ENCODE measurements at regions not wholly inside any gene's neighbourhood (a gene's known extent, or its start where the extent isn't known, plus 50 kb on each side); places are given as distances from the start of the nearest gene placed in this dataset.

DNA sequence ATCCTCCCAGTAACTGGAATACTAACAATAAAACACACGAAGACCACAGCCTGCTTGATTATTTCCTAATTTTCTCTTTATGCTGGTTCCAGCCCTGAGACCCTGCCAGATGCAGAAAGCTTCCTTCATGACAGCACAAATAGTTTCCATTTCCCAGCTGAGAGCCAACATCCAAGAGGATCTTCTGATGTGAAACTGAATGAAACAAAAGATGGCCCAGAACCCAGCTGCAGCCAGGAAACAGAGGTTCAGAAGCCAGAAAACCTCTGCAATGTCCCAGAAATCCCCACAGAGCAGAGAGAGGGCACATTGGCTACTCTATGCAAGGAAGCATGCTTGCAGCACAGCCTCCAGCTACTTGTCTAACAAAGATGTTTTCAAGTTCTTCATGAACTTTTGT lies 61.8 kb upstream of the PLEKHG1 start:
- no peaks in the 10 kb centered on the region for H3K36me3 Mint-ChIP-seq (ENCODE audit: low read depth)
- peaks cover 13% of the 10 kb centered on the region for H3K27me3 Mint-ChIP-seq
- no peak overlapping the region for H3K27ac Mint-ChIP-seq
- no peaks in the 10 kb centered on the region for H3K9me3 Mint-ChIP-seq
- H3K4me3 Mint-ChIP-seq = no peak overlapping the region
- ATAC-seq (no peak), DNase-seq (no peak)
- peaks cover 4% of the 10 kb centered on the region for H3K4me1 Mint-ChIP-seq

DNA sequence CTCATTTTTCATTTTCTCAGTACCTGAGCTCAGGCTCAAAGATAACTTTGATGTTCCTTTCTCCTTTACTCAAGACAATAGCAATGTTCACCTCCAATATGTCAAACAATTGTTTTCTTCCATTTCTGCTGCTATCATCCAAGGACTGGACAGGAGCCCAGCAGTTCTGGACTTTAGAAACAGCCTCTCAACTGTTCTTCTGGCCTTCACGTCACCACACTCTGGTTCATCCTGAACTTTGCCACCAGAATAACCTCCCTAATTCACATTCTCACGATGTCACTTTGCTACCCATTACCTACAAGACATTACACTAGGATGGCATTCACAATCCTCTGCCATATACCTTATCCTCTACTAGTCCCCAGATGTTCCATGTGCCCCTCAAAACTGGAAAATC lies 60.6 kb upstream of the PLEKHG1 start:
- ATAC-seq (no peak), DNase-seq (no peak)
- peak overlapping the region; percentile 17 for H3K27ac Mint-ChIP-seq
- no peaks in the 10 kb centered on the region for H3K9me3 Mint-ChIP-seq
- H3K4me1 Mint-ChIP-seq = peaks cover 7% of the 10 kb centered on the region
- H3K27me3 Mint-ChIP-seq = peaks cover 16% of the 10 kb centered on the region
- H3K36me3 Mint-ChIP-seq (ENCODE audit: low read depth) = no peaks in the 10 kb centered on the region
- H3K4me3 Mint-ChIP-seq = no peak overlapping the region

DNA sequence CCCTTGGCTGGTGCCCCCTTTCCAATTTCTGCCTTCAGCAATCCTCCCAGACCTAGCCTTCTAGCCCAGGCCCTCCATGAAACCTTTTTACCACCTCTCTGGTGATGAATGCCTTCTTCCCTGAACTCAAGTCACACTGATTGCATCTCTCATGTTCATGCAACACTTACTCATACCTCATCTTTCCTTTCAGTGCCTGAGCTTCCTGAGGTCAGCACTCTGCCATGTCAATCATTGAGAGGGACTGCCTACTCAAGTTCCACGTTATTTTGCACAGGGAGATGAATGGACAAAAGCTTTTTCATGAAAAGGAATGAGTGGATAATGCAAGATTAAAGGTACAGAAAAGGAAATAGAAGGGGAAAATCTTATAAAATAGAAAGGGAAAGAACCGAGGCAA lies 60.1 kb upstream of the PLEKHG1 start:
- H3K27ac Mint-ChIP-seq = peak overlapping the region; percentile 17
- no peak for DNase-seq
- H3K4me3 Mint-ChIP-seq = no peak overlapping the region
- peaks cover 16% of the 10 kb centered on the region for H3K27me3 Mint-ChIP-seq
- H3K4me1 Mint-ChIP-seq = peaks cover 10% of the 10 kb centered on the region
- H3K36me3 Mint-ChIP-seq (ENCODE audit: low read depth) = no peaks in the 10 kb centered on the region
- no peaks in the 10 kb centered on the region for H3K9me3 Mint-ChIP-seq
- peak; percentile 69 for ATAC-seq

DNA sequence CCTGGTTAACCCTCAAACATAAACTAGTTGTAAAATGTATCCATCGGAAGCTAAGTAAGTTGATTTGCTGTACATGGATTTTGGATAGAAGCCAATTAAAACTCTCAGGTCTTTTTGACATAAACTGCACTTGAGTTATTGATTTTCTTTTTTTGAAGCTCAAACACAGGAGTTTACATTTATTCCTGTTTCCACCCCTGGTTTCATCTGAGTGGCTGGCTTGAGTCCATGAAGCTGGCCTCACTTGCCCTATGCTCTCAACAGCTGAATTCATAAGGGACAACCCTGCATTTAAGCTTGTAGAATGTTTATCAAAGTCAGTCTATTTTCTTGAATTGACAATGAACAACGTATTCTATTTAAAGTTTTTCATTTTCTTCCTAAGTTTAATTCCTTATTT lies 58.1 kb upstream of the PLEKHG1 start:
- Mint-ChIP-seq H3K4me3 (no peak overlapping the region), H3K27me3 (peaks cover 23% of the 10 kb centered on the region), H3K27ac (no peak overlapping the region), H3K4me1 (peaks cover 18% of the 10 kb centered on the region), H3K9me3 (no peaks in the 10 kb centered on the region), H3K36me3 (ENCODE audit: low read depth) (no peaks in the 10 kb centered on the region)
- no peak for ATAC-seq
- DNase-seq = no peak

GRCh38 chr6:150543178-150543577 lies 56.5 kb upstream of the PLEKHG1 start:
- H3K27me3 Mint-ChIP-seq = peaks cover 37% of the 10 kb centered on the region
- DNase-seq = no peak
- H3K27ac Mint-ChIP-seq = no peak overlapping the region

DNA sequence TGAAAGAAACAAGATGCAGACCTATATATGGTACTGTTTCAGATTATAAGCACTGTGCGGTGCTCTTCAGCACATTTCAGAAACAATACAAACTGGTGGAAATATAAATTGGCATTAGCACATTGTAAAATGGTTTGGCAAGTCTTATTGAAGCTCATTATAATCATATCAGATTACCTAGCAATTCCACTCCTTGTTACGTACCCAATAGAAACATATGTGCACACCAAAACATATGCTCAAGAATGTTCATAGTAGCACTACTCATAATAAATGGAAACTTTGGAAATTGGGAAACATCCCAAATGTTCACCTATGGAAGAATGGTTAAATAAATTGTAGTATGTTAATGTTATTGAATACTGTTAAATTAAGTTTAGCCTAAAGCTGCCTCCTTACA lies 54.9 kb upstream of the PLEKHG1 start:
- Mint-ChIP-seq H3K4me3 (no peak overlapping the region), H3K27ac (no peak overlapping the region), H3K27me3 (peaks cover 32% of the 10 kb centered on the region), H3K4me1 (peaks cover 17% of the 10 kb centered on the region), H3K9me3 (no peaks in the 10 kb centered on the region), H3K36me3 (ENCODE audit: low read depth) (no peaks in the 10 kb centered on the region)
- ATAC-seq (no peak), DNase-seq (no peak)

More at GRCh38 chr6:150543178-150543577, 56.5 kb upstream of the PLEKHG1 start:
- H3K9me3 Mint-ChIP-seq = no peaks in the 10 kb centered on the region
- no peak for ATAC-seq
- no peak overlapping the region for H3K4me3 Mint-ChIP-seq
- H3K36me3 Mint-ChIP-seq (ENCODE audit: low read depth) = no peaks in the 10 kb centered on the region
- H3K4me1 Mint-ChIP-seq = peaks cover 21% of the 10 kb centered on the region

DNA sequence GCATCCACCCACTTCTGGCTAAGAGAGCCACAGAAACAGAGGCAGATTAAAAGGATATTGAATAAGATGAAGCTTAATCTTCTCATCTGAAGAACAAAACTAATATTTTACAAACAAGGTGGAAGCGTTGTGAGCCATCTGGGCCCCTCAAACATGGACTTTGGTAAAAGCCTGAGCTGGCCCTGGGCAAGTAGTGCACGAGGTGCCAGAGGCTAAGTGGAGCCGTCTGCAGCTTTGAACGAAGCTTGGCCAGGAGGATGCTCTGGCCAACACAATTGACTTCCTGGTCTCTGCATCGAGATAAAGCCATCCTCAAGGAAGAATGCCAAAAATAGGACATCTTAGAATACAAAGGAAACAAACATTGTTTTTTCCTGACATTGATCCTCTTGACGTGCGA lies 53.2 kb upstream of the PLEKHG1 start:
- Mint-ChIP-seq H3K4me3 (no peak overlapping the region), H3K27me3 (peaks cover 30% of the 10 kb centered on the region), H3K36me3 (ENCODE audit: low read depth) (no peaks in the 10 kb centered on the region), H3K4me1 (peaks cover 17% of the 10 kb centered on the region), H3K9me3 (no peaks in the 10 kb centered on the region), H3K27ac (no peak overlapping the region)
- DNase-seq (no peak), ATAC-seq (no peak)

DNA sequence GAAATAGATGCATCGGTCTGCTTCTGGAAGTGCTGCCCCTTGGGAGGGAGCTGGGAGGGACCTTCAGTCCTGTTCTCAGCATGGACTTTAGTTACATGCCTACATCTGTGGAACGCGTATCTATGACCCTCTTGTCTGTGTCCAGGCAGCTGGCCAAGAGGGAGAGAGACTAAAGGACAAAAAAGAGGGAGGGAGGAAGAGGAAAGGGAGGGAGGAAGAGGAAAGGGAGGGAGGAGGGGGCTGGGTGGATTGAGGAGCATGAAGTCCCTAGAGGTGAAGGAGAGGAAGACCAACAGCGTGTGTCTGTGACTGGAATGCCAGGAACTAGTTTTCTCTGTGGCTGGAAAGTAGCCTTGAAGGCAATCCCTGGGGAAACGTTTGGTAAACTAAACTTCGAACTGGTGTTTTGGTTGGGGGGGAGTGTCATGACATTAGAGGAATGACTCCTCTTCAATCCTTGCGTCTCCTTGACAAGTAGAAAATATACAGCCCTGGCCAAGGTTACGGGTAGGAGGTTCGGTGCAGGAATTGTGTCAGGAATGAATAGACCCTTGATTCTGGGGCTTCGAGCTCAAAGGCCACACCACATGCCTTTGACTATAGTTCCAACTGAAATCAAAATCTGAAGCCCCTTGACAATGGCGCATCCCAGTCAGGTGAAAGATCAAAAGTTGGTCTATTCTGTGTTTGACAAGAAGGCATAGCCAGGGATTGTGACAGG lies 52.0 kb upstream of the PLEKHG1 start:
- Mint-ChIP-seq H3K27ac (no peak overlapping the region), H3K9me3 (no peaks in the 10 kb centered on the region), H3K36me3 (ENCODE audit: low read depth) (no peaks in the 10 kb centered on the region), H3K4me1 (peaks cover 17% of the 10 kb centered on the region), H3K27me3 (peaks cover 33% of the 10 kb centered on the region), H3K4me3 (no peak overlapping the region)
- ATAC-seq = no peak
- no peak for DNase-seq

DNA sequence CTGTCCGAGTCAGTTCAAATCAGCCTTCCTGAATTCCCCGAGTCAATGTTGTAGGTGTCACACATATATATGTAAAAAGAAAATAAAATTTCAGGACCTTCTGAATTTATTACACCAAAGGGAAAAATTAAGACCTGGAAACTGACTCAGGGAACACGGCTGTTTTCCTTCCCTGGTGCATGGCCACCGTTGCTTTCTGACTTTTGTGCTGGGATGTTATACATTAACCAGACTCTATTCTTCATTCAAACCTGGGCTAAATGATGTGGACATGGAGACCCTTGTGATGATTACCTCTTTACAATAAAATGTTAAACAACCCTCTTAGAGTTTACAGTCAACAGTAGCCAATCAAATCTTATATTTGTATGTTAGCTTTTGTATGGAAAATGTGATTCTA lies 51.4 kb upstream of the PLEKHG1 start:
- Mint-ChIP-seq H3K4me3 (no peak overlapping the region), H3K27me3 (peaks cover 30% of the 10 kb centered on the region), H3K36me3 (ENCODE audit: low read depth) (no peaks in the 10 kb centered on the region), H3K27ac (no peak overlapping the region), H3K4me1 (peaks cover 17% of the 10 kb centered on the region), H3K9me3 (no peaks in the 10 kb centered on the region)
- no peak for DNase-seq
- no peak for ATAC-seq

- peaks cover 15% of the 10 kb centered on the region for H3K4me1 Mint-ChIP-seq
- no peak for ATAC-seq
Observed at GRCh38 chr6:150549007-150549406, 50.7 kb upstream of the PLEKHG1 start.

DNA sequence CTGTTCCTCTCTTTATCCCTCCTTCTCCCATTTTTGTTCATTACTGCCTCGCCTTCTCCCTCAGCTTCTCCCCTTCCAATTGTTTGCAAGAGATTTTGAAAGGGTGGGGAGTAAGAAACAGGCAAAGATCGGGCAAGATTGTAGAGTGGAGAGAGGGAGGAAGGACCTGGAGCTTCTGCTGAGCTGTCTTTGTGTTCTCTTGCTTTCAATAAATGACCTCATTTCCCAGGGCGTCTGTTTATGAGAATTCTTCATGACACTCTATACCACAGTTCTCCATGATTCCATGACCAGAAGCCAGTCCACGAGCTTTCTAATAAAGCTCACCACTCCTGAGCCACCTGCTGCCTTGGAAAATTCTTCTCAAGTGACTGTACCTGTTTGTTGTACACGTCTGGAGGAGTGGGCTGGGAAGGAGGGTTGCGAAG lies 50.0 kb upstream of the PLEKHG1 start:
- Mint-ChIP-seq H3K9me3 (no peaks in the 10 kb centered on the region), H3K36me3 (ENCODE audit: low read depth) (no peaks in the 10 kb centered on the region), H3K4me3 (no peak overlapping the region), H3K27me3 (peaks cover 29% of the 10 kb centered on the region), H3K4me1 (peaks cover 11% of the 10 kb centered on the region), H3K27ac (no peak overlapping the region)
- ATAC-seq (no peak), DNase-seq (no peak)

More at GRCh38 chr6:150549007-150549406, 50.7 kb upstream of the PLEKHG1 start:
- no peaks in the 10 kb centered on the region for H3K9me3 Mint-ChIP-seq
- H3K4me3 Mint-ChIP-seq = no peak overlapping the region
- no peak overlapping the region for H3K27ac Mint-ChIP-seq
- H3K27me3 Mint-ChIP-seq = peaks cover 29% of the 10 kb centered on the region
- H3K36me3 Mint-ChIP-seq (ENCODE audit: low read depth) = no peaks in the 10 kb centered on the region
- DNase-seq = no peak
